Activated CD4-positive, alpha-beta T cell treated with anti-CD3 and anti-CD28 coated beads, Interleukin-2, amount 50 U/mL, for 48 hours (primary cell): ENCODE measurements at regions not wholly inside any gene's neighbourhood (a gene's known extent, or its start where the extent isn't known, plus 50 kb on each side); places are given as distances from the start of the nearest gene placed in this dataset.

ENCODE experiments used
- DNase-seq, 2 experiments: peaks; one replicate each; pipeline ENCODE4 v3.0.0-alpha.2; 2020

DNA sequence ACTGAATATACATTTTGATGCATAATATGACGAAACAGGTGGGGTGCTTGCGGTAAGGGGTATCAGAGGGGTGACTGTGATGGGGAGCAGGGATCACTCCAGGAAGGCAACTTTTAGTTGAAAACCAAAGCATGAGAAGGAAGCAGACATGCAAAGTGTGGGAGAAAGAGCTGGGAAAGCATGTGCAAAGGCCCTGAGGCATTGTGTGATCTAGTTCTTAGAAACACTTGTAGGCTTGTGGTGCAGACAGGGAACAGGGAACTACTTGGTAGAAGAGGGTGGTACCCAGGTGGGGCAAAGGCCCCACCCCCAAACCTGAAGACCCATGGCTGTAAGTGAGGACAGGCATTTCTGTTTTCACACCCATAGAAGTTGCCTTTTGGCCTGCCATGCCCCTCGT, 459.9 kb upstream of the EEF2KMT start:
- no peak for DNase-seq

DNA sequence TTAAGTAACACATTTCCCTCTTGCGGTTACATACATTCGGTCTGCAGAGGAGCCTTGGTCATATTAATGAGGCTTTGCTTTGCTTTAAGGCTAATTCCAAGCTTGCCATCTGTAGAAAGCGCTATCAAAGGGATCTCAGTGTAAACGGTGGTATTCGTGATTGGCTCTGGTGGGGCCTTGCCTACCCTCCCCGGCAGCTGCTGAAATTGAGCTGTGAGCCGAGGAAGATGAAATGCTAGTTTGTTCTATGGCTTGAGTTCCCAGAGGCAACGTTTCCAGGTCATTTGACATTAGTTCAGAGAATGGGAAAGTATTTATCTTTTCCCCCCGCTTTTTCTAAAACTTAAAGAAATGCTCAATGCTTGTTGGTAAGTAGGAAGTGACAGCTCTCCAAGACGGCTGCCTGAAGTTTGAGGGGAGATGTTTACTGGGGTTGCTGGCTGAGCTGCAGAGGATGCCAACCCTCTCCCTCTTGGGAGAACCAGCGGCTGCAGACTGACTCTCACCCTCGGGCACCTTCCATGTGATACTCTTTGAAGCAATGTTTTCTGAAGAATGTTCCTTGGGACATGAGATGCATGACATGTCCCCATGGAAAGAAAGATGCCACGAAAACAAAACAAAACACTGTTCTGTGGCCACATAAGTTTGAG, 458.7 kb upstream of the EEF2KMT start:
- DNase-seq = no peak

DNA sequence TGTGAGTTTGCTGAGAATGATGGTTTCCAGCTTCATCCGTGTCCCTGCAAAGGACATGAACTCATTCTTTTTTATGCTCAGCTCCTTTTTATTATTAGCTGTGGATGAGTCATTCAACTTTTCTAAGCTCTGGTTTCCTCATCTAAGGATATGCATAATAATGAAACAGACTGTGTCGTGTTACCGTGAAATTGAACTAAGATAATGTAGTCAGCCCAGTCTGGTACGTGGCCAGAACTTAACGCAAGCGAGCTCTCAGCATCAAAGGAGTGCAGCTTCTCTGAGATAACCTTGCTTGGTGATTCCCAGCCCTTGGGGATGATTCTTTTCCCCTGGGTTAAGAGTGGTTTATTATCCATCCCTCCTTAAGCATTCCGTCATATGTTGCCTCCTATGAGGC, 454.3 kb upstream of the EEF2KMT start:
- DNase-seq = no peak

DNA sequence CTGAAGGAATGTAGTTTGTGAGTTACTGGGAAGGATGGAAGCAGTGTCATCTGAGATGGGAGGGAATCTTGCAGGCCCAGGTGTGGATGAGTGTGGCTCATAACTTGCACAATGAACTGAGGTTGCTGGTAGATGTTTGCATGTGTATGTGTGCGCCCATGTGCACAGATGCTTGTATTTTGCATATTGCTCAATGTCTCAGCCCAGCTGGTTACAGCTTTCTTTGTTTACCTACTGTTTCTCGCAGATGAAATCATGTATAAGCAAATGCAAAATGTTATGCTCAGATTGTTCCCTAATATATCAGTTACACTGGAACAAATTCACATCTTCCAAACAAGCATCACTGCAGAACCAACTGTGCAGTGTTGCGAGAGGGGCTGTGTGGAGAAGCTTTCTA, 452.2 kb upstream of the EEF2KMT start:
- DNase-seq = no peak

DNA sequence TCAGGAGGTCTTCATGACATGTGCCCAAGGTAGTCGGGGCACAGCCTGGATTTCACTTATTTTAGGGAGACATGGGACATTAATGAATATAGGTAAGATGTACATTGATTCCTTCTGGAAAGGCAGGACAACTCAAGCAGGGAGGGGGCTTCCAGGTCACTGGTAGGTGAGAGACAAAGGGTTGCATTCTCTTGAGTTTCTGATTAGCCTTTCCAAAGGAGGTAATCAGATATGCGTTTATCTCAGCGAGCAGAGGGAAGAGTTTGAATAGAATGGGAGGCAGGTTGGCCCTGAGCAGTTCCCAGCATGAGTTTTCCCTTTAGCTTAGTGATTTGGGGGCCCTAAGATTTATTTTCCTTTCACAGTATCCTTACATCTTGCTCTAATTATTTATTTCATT, 443.8 kb upstream of the EEF2KMT start:
- DNase-seq = no peak

DNA sequence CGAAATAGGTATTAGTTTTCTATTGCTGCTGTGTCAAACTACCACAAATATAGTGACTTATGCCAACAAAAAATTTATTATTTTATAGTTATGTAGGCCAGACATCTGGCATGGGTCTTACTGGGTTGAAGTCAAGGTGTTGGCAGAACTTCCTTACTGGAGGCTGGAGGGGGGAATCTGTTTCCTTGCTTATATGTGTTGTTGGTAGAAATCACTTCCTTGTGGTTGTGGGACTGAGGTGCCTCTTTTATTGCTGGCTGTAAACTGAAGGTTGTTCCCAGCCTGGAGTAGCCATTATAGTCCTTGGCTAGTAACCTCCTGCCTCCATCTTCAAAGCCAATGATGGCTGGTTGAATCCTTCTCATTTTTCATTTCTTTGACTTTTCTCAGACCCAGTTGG, 439.8 kb upstream of the EEF2KMT start:
- no peak for DNase-seq

DNA sequence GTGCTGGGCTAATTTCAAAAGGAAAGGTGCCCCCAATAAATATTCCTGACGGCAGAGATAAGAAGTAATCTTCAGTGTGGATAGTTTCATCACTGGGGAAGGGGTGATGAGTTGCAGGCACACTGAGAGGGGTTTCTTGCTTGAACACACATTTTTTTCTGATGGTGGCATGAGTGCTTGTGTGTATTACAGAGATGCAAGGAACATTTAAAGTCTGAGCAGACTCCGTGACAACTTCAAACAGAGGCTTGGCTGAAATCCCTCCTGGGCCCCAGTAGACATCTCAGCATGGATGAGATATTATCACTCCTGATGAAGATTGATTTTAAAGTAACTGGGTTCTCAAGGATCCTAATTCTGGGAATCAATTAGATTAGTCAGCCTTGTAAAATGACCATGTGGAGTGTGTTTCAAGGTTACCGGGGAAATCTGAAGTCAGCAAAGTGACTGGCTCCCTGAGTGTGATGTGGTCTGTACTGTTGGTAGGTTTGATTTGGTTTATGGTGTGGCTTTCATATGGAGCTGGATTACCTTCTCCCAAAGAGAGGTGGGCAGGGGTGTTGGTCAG, 435.8 kb upstream of the EEF2KMT start:
- DNase-seq = no peak

DNA sequence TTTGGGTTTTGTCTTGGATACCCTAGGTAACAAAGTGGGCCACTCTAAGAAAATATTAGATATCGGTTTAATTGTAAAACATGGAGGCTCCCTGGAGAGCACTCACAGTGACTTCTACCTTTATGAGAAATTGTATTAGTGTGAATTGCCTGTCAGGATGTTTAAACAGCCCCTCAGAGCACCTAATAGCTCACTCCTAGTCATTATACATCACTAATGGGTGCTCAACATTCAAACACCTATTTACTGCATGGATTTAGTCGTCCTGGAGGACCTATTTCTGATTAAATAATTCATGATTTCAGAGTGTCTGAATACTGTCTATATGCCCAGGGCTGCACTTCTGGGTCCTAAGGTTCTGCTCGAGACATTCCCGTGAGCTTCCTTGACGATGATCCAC, 430.2 kb upstream of the EEF2KMT start:
- DNase-seq = no peak

DNA sequence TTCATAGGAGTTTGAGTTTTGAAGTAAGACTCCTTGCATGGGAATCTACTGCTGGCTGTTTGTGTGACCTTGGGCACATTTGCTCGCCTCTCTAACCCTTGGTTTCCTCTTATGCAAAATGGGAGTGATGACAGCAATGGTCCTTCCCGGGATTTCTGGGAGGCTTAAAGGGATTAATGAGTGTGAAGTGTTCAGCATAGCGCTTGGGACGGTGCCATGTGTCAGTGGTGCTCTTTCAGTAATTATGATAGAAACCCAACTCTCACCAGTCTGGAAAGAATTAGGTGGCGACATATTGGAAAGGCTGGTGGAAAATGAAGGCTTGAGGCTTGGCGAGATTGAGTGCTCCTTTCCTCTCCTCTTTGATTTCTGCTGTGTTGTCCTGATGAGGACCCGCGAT, 429.2 kb upstream of the EEF2KMT start:
- DNase-seq = no peak

DNA sequence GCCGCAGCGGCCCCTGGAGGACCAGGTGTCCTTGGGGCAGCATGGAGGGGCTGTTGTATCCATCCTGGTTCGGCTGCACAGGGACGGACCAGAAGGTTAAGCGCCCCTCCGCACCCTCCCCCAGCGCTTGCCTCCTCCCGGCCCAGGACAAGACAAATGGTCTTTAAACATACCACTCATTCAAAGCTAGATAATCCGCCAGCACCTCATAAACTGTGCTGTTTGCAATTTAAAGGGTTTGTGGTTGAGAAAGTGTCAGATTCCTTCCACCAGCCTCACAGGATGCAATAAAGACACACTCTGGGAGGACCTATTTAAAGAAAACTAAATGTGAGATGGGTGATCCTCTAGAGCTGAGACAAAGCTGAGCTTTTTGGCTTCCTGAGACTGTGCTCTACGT, 426.2 kb upstream of the EEF2KMT start:
- DNase-seq = no peak

DNA sequence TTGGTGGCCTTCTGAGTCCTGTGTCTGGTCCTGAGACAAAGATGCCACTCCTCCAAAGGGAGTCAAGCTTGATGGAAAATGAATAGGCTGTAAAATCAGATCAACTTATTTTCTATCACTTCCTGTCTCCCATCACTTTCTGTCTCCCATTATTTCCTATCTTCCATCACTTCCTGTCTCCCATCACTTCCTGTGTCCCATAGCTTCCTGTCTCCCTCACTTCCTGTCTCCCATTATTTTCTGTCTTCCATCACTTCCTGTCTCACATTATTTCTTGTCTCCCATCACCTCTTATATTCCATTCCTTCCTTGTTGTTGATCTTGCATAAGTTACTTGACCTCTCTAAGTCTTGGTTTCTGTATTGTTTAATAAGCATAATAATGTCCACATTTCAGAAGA, 418.5 kb upstream of the EEF2KMT start:
- DNase-seq = no peak

DNA sequence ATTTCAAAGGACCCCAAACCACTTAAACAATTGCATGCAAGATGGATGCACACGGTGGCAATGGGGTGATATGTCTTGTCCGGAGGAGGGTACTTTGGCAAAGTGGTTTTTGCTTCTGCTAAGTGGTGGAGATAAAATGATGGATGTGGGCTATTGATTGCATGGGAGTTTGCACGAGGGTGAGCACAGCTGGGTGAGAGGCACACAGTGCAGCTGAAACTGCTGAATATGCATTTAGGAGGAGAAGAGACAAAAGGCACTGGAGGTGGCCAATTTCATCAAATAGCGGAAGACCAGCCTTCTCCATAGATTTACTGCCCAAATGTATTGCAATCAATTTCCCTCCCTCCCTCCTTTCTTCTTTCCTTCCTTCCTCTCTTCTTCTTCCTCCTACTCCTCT, 414.4 kb upstream of the EEF2KMT start:
- no peak for DNase-seq

DNA sequence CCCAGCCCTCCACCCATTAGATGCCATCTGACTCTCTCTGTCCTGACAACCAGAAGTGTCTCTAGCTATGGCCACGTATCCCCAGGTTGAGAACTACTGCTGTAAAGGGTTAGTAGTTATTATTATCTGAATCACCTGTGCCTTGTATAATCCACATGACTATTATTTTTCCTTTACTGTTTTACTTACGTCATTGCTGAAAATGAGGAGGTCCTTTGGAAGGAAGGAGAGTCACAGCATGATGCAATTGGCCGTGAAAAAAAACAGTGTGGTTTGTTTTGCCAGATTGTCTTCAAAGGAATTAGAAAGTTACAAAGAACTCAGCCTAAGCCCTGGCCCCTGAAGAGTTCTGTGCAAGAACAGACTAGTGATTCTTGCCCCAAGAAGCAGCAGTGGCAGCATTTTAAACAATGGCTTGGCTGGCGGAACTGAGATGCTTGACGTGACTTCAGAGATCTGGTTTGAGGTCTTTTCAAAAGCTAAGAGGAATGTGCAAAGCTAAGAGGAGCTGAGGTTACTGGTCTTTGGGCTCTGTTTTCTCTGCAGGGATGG, 413.3 kb upstream of the EEF2KMT start:
- DNase-seq = no peak

DNA sequence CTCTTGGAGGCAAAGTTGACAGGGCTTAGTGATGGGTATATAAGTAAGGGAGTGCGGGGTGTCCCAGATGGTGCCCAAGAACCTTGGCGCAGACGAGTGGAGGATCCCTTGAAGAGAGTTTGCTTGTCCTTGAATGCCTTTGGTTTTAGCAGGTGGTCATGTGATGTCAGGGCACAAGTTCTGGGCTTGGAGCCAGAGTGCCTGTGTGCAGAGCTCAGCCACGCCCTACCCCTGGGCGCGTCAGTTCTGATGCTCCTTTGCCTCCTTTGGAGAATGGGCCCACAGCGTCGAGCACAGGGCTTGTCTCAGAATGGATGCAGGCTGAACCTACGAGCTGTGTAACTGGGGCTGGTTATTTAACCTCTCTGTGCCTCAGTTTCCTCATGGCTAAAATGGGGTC, 412.2 kb upstream of the EEF2KMT start:
- DNase-seq = no peak

DNA sequence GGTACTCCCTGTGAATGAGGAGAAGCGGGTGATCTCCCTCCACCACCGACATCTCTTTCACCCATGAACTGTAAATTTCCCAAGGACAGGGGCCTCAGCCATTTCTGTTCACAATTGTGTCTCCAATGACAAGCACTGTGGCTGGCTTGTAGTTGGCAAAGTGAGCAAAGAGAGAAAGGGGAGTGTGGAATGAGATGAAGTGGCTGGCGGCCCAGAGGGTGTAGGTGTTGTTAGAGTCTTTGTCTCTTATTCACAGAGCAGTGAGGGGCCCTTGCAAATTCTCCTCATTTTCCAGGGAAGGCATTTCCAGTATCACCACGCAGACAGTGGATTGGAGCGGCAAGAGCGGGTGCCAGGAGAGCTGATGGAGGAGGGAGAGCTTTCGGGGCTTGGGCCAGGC, 411.7 kb upstream of the EEF2KMT start:
- no peak for DNase-seq

DNA sequence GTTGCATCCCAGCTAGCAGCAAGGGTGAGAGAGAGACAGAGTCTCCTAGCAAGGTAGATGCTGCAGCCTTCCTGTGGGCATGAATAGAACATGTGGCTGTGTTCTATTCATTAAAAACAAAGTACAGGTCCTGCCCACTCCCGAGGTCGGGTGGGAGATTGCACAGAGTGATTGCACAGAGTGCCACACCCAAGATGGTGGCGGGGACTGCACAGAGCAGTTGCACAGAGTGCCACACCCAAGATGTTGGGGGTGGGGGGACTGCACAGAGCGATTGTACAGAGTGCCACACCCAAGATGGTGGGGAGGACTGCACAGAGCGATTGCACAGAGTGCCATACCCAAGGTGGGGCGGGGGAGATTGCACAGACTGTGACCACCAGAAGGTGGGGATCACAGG, 410.8 kb upstream of the EEF2KMT start:
- DNase-seq = no peak

DNA sequence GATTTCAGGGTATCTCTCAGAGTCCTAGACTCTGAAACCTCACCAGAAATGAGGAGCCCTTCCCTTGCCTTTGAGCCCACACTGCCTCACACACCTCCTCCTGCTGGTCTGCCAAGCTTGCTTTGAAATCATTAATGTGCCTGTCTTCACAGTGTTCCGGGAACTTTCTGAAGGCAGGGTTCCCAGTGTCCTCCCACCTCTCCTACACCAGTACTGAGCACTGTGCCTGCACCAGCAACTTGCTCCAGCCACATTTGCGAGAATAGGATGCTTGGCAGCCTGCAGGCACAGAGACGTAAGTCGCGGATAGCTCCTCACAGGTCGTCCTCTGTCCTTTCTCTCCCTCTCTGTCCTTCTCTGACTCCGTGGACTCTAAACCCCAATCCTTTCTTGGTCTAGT, 408.4 kb upstream of the EEF2KMT start:
- DNase-seq = no peak

DNA sequence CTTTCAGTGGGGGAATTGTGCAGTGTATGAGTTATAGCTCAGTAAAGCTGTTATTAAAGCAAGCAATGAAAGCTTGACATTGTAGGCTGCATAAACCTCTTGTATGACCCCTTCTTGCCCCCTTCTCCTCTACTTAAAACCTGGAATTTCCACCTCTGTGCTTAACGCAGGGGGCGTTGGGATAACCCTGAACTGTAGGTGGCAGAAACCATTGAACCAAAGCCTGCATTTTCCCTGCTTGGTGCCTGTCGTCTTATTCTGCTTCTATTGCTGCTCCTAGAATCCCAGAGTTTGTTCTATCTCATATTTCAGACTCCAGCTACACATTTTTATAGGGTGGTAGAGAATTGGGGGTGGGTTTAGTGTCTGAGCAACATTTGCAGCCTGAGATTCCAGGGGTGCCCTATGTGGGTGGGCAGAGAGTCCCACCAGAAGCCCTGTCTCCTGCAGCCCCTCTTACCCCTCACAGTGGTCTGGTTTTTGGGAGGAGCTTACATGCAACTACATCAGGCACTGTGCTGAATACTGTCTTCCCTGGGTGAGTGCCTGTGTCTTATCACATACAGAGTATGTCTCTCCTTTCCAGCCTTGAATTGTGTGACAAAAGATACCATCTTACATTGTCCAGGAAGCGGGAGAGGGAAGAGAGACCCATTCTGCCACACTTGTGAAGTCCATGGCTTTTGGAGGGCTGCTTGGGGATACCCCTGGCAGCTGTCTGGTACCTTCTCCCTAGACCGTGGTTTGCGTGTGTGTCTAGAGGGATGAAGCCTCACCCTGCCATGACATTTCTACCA, 407.7 kb upstream of the EEF2KMT start:
- DNase-seq = no peak

DNA sequence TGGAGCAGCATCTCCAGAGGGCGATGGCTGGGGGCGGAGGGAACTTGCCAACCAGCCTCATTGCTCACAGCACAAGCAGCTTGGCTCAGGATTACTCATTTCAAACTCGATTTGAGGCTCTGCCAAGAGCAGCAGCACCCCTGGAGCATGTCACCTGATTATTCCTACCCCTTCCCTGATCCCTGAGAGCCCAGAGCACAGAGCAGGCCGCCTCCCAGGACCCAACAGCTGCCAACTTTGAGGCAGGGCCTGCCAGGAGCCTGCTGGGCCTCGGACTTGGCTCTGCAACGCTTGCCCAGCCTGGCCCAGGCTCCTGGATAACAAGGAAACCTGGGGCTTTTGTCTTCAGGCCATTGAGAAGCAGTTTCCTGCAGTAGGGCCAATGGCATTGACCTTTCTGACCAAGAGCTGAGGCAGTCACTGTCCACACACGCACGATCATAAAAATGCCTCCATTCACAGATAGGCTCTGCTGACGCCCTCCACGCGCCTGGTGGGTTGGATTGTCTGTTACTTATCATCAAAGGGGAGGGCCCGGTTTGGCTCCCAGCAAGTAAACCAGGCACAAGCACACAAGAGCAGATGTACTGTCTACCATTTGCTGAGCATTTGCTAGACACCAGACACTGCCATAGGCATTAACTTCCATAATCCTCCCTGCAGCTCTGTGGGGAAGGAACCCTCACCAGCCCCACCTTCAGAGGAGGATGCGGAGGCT, 406.6 kb upstream of the EEF2KMT start:
- no peak for DNase-seq

DNA sequence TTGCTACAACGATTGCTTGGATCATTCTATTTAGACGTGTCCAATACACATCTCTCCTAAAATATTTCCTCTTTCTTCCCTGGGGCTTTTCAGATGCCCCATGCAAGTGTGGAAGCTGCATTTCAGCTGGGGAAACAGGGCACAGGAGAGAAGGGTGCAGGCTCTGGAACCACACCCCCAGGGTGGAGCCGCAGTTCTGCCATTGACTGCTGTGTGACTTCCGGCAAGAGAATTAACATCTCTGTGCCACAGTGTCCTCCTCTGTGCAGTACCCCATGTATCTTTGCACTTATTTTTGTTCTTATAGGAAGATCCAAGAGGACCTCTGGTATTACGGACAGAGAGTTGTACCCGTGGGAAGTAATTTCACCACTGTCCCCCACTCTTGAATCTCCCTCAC, 405.3 kb upstream of the EEF2KMT start:
- no peak for DNase-seq

DNA sequence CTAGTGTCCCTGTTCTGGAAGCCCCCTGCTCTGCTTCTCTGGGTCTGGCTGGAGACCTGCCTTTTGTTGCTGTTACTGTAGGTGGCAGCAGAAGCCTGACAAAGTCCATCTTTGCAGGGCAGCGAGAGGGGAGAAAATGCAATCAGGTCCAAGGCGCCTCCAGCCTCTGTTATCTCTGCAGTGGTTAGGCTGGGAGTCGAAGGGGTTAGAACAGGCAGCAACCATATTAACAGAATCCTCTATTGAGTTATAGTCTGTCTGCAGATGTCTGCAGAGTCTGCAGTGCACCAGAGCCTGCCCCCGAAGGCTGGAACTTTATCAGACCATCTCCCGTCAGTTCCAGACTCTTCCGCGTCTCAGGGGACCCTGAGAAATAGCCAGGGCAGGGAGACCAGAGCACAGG, 404.9 kb upstream of the EEF2KMT start:
- no peak for DNase-seq

DNA sequence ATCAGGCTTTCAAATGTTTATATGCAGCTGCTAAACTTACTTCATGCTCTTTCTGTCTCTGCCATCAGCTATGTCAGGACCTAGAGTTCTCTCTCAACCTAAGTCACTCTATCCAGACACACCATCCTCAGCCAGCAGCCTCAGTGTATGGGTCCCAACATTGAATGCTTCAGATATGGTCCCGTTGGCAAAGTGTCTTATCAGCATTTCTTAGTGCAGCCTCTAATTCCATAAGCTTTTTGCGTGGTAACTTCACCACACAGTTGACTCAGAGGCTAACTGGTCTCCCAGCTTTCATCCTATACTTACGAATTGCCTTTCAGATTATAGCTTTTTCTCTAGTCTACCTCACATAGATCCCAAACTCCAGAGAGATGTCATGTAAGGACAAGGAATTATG, 402.9 kb upstream of the EEF2KMT start:
- no peak for DNase-seq

DNA sequence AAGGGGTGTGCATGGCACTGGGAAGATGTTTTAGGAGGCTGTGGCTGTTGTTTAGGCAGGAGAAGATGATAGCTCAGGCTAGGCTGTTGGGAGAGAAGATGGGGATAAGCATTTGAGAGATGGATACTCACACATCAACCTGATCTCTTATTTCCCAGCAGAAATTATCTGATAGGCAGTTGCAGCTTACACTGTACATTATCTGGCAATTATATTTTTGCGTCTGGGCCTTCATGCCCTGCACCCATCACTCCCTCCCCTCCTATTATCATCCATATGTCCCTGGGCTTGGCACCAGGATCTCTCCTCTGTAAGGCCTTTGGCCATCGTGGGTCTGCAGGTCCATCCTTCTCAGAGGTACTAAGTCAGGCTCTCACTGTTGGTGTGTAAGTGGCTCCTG, 401.0 kb upstream of the EEF2KMT start:
- DNase-seq = no peak

DNA sequence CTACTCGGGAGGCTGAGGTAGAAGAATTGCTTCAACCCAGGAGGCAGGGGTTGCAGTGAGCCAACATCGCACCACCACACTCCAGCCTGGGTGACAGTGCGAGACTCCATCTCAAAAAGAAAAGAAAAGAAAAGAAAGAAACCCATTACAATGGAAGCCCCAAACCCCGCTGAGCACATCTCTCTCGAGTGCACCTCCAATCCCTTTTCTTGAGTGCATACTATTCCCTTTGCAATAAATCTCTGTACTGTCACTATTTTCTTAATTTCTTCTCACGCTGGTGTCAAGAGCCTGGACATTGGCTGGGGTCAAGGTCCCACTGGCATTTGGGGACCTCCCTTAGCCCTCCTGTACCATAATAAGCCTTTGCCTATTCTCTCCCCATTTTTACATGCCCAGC, 398.4 kb upstream of the EEF2KMT start:
- no peak for DNase-seq
